ENCODE measurements at regions not wholly inside any gene's neighbourhood (a gene's known extent, or its start where the extent isn't known, plus 50 kb on each side); places are given as distances from the start of the nearest gene placed in this dataset.

DNA sequence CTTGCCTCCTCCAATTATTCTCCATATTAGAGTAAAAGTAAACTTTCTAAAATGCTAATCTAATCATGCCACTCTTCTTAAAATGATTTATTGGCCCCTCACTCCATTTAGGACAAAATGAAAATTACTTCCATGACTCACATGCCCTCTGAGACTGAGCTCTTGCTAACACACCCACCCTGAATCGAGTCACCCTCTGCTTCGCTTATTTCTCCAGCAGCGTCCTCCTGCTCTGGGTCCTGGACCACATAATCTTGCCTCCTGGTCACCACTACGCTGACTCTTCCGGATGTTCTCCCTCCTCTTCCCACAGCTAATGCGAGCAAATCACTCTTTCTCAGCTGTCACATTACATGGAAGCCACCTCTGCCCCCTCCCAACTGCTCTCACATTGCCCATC lies 384.0 kb upstream of the FZD8 start:
- intact Hi-C loops (cut with micrococcal nuclease) = no loop called here
- Histone ChIP-seq H3K9ac (ENCODE audit: low read length) (no peak overlapping the region), H3K4me1 (ENCODE audit: control insufficient read depth in 1 of 2, insufficient read depth in 2 of 2, low read length in 2 of 2) (no peaks in the 10 kb centered on the region), H3K27ac (ENCODE audit: low read depth, low read length) (no peak overlapping the region), H3K9me2 (ENCODE audit: insufficient read depth) (no peaks in the 10 kb centered on the region), H3K9me3 (ENCODE audit: control insufficient read depth in 1 of 2, insufficient read depth in 1 of 2, low read depth in 1 of 2, low read length in 2 of 2) (peaks cover 3 to 20% of the 10 kb centered on the region in 2 experiments; a peak in 2 of 4 replicates), H3K36me3 (ENCODE audit: control insufficient read depth in 1 of 2, insufficient read depth in 2 of 2, low read length in 2 of 2) (no peaks in the 10 kb centered on the region), H2AFZ (ENCODE audit: low read depth, low read length, poor library complexity, severe bottlenecking) (no peak overlapping the region), H3K4me3 (replicated peaks in 1 of 2; ENCODE audit: low read depth in 1 of 2, low read length in 2 of 2) (no peak overlapping the region), H3K4me2 (ENCODE audit: low read length) (no peak overlapping the region), H3K79me2 (ENCODE audit: insufficient read depth, low read length) (no peaks in the 10 kb centered on the region), H4K20me1 (ENCODE audit: insufficient read depth) (no peaks in the 10 kb centered on the region), H3K27me3 (ENCODE audit: insufficient read depth, low read length) (no peaks in the 10 kb centered on the region)
- POLR2A ChIA-PET = no interaction called here
- TF ChIP-seq, protein P1, sequence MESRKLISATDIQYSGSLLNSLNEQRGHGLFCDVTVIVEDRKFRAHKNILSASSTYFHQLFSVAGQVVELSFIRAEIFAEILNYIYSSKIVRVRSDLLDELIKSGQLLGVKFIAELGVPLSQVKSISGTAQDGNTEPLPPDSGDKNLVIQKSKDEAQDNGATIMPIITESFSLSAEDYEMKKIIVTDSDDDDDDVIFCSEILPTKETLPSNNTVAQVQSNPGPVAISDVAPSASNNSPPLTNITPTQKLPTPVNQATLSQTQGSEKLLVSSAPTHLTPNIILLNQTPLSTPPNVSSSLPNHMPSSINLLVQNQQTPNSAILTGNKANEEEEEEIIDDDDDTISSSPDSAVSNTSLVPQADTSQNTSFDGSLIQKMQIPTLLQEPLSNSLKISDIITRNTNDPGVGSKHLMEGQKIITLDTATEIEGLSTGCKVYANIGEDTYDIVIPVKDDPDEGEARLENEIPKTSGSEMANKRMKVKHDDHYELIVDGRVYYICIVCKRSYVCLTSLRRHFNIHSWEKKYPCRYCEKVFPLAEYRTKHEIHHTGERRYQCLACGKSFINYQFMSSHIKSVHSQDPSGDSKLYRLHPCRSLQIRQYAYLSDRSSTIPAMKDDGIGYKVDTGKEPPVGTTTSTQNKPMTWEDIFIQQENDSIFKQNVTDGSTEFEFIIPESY (IDR thresholded peaks at IDR 0.05; ENCODE audit: extremely low read depth, insufficient replicate concordance, low read length) = no peak
- TF ChIP-seq FOSL1 (IDR thresholded peaks at IDR 0.05; ENCODE audit: low read depth) = no peak
- TF ChIP-seq POLR2A (IDR thresholded peaks at IDR 0.05; ENCODE audit: borderline replicate concordance, extremely low read depth, insufficient read depth, insufficient read length) = no peak
- no peak for TF ChIP-seq EGR1 (IDR thresholded peaks at IDR 0.05; ENCODE audit: low read depth)
- TF ChIP-seq, protein P2, sequence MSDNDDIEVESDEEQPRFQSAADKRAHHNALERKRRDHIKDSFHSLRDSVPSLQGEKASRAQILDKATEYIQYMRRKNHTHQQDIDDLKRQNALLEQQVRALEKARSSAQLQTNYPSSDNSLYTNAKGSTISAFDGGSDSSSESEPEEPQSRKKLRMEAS (IDR thresholded peaks at IDR 0.05) = no peak
- TF ChIP-seq TCF7L2 (IDR thresholded peaks at IDR 0.05; ENCODE audit: borderline replicate concordance, extremely low read depth, insufficient read depth, insufficient read length) = no peak
- TF ChIP-seq SRF (IDR thresholded peaks at IDR 0.05; ENCODE audit: low read depth) = no peak
- TF ChIP-seq CBX3 (IDR thresholded peaks at IDR 0.05; ENCODE audit: low read depth) = no peak
- TF ChIP-seq POLR2AphosphoS5 (IDR thresholded peaks at IDR 0.05; ENCODE audit: low read depth, low read length) = no peak
- TF ChIP-seq YY1 (IDR thresholded peaks at IDR 0.05; ENCODE audit: extremely low read depth, insufficient replicate concordance, low read depth, low read length) = no peak
- TF ChIP-seq JUND (IDR thresholded peaks at IDR 0.05) = no peak
- ATAC-seq (no peak), DNase-seq (ENCODE audit: low read depth, low spot score) (no peak)
- RAD21 ChIA-PET (ENCODE audit: low non-redundant PET in 1 of 2, low total read pairs in 2 of 2, uncharacterized antibody in 2 of 2, unreplicated experiment in 2 of 2) = no interaction called here
- CTCF ChIA-PET = no interaction called here
- no TSS peak for BruUV-seq (replicated peaks)
